22Rv1 (cell line): ENCODE measurements at regions not wholly inside any gene's neighbourhood (a gene's known extent, or its start where the extent isn't known, plus 50 kb on each side); places are given as distances from the start of the nearest gene placed in this dataset.

Experiments used
- ZFX ChIP-seq: fragments of 450-650 bp; IDR thresholded peaks from 2 replicates; pipeline ENCODE4 v1.6.1; 2017; ENCODE audit warnings: antibody characterized with exemption, borderline replicate concordance
- TF ChIP-seq, protein P1 (sequence below): fragments of 450-650 bp; IDR thresholded peaks from 2 replicates; pipeline ENCODE4 v1.5.1; 2017; ENCODE audit warnings: mild to moderate bottlenecking

DNA sequence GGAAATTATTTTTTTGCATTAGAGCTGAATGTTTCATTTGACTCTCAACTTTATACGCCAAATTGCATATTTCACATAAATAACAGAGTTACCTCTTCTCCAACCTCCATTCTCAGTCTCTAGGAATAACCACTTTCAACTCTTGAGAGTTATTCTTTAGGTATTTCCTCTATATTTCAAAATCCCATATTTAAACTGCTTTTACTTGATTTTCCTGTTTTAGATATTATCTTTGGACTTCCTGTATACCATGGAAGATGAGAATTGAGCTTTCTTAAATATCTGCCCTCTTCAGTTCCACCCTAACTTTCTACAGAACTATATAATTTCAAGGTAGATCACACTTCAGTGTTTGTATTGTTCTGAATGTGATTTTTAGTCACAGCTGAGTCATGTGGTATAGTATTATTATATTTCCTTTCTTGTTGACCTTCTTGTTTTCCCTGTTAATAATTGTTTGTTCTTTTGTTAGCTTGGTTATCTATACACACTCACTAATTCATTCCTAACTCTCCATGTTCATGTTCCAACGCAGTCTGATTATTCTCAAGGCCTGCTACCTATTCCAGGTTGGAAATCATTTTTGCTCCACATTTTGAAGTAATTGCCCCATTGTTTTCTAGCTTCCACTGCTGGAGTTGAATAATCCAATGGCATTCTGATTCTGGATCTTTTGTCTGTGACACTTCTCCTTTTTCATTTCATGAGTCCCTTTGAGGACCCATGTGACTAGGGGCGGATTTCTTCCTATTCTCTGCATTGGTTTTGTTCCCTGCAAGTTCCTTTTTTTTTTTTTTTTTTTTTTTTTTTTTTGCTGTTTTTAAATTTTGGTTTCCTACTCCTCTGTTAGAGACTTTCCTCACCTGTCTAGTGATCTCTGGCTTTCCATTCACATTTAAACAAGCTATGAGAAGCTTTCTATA is 156.8 kb upstream of the RBMS1 start:
- TF ChIP-seq, protein P1, sequence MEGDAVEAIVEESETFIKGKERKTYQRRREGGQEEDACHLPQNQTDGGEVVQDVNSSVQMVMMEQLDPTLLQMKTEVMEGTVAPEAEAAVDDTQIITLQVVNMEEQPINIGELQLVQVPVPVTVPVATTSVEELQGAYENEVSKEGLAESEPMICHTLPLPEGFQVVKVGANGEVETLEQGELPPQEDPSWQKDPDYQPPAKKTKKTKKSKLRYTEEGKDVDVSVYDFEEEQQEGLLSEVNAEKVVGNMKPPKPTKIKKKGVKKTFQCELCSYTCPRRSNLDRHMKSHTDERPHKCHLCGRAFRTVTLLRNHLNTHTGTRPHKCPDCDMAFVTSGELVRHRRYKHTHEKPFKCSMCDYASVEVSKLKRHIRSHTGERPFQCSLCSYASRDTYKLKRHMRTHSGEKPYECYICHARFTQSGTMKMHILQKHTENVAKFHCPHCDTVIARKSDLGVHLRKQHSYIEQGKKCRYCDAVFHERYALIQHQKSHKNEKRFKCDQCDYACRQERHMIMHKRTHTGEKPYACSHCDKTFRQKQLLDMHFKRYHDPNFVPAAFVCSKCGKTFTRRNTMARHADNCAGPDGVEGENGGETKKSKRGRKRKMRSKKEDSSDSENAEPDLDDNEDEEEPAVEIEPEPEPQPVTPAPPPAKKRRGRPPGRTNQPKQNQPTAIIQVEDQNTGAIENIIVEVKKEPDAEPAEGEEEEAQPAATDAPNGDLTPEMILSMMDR, result no peak
- TF ChIP-seq ZFX, result no peak
